ENCODE measurements at regions not wholly inside any gene's neighbourhood (a gene's known extent, or its start where the extent isn't known, plus 50 kb on each side); places are given as distances from the start of the nearest gene placed in this dataset.

GRCh38 chr2:146068051-146068450 lies 1548.1 kb upstream of the ZEB2 start:
- H3K36me3 ChIP-seq = no peaks in the 10 kb centered on the region
- intact Hi-C loops (cut with DNase I) = no loop called here
- TF ChIP-seq POLR2A (IDR thresholded peaks at IDR 0.05) = no peak
- TF ChIP-seq CTCF (IDR thresholded peaks at IDR 0.05) = no peak

GRCh38 chr2:146048141-146048540 lies 1528.2 kb upstream of the ZEB2 start:
- Histone ChIP-seq H3K4me1 (no peaks in the 10 kb centered on the region), H3K36me3 (no peaks in the 10 kb centered on the region), H3K4me3 (replicated peaks in 1 of 3) (no peak overlapping the region), H3K27ac (no peak overlapping the region), H3K27me3 (no peaks in the 10 kb centered on the region), H3K9me3 (no peaks in the 10 kb centered on the region)
- DNase-seq = no peak
- intact Hi-C loops (cut with DNase I) = no loop called here
- no peak for TF ChIP-seq CTCF (IDR thresholded peaks at IDR 0.05)
- no peak for TF ChIP-seq POLR2A (IDR thresholded peaks at IDR 0.05)
- WGBS, 2 donors = 94 to 95% methylated on average over 1 of the region's 1 CpG

More at GRCh38 chr2:146068051-146068450, 1548.1 kb upstream of the ZEB2 start:
- H3K27me3 ChIP-seq = no peaks in the 10 kb centered on the region
- H3K4me3 ChIP-seq (replicated peaks in 1 of 3) = no peak overlapping the region
- no peaks in the 10 kb centered on the region for H3K4me1 ChIP-seq
- no peaks in the 10 kb centered on the region for H3K9me3 ChIP-seq
- no peak overlapping the region for H3K27ac ChIP-seq
- no peak for DNase-seq

- no peak overlapping the region for H3K27ac ChIP-seq
- no peak for DNase-seq
- no peaks in the 10 kb centered on the region for H3K27me3 ChIP-seq
- no peaks in the 10 kb centered on the region for H3K36me3 ChIP-seq
- no peaks in the 10 kb centered on the region for H3K9me3 ChIP-seq
- TF ChIP-seq CTCF (IDR thresholded peaks at IDR 0.05) (no peak), POLR2A (IDR thresholded peaks at IDR 0.05) (no peak)
- H3K4me3 ChIP-seq (replicated peaks in 1 of 3) = no peak overlapping the region
- intact Hi-C loops (cut with DNase I) = no loop called here
- WGBS, 2 donors = 59 to 66% methylated on average over 8 of the region's 8 CpGs
- no peaks in the 10 kb centered on the region for H3K4me1 ChIP-seq
These were observed 1521.5 kb upstream of the ZEB2 start for GRCh38 chr2:146041274-146041910.

- TF ChIP-seq CTCF (IDR thresholded peaks at IDR 0.05) = no peak
- no peak for TF ChIP-seq POLR2A (IDR thresholded peaks at IDR 0.05)
- H3K4me1 ChIP-seq = no peaks in the 10 kb centered on the region
- no peak for DNase-seq
- 82 to 83% methylated on average over 3 of the region's 3 CpGs for WGBS, 2 donors
- H3K27ac ChIP-seq = no peak overlapping the region
- intact Hi-C loops (cut with DNase I) = no loop called here
- no peaks in the 10 kb centered on the region for H3K36me3 ChIP-seq
- H3K9me3 ChIP-seq = no peaks in the 10 kb centered on the region
- H3K27me3 ChIP-seq = no peaks in the 10 kb centered on the region
- no peak overlapping the region for H3K4me3 ChIP-seq (replicated peaks in 1 of 3)
These were observed 1520.1 kb upstream of the ZEB2 start for GRCh38 chr2:146040051-146040450.

- no peak overlapping the region for H3K4me3 ChIP-seq (replicated peaks in 1 of 3)
- intact Hi-C loops (cut with DNase I) = no loop called here
- no peak for TF ChIP-seq POLR2A (IDR thresholded peaks at IDR 0.05)
- no peak for TF ChIP-seq CTCF (IDR thresholded peaks at IDR 0.05)
- H3K27me3 ChIP-seq = no peaks in the 10 kb centered on the region
- no peaks in the 10 kb centered on the region for H3K36me3 ChIP-seq
- no peaks in the 10 kb centered on the region for H3K9me3 ChIP-seq
- no peak for DNase-seq
- no peak overlapping the region for H3K27ac ChIP-seq
- 96 to 99% methylated on average over 1 of the region's 1 CpG for WGBS, 2 donors
- no peaks in the 10 kb centered on the region for H3K4me1 ChIP-seq
These were observed 1518.1 kb upstream of the ZEB2 start for GRCh38 chr2:146038014-146038413.
